ENCODE measurements at regions not wholly inside any gene's neighbourhood (a gene's known extent, or its start where the extent isn't known, plus 50 kb on each side); places are given as distances from the start of the nearest gene placed in this dataset.

DNA sequence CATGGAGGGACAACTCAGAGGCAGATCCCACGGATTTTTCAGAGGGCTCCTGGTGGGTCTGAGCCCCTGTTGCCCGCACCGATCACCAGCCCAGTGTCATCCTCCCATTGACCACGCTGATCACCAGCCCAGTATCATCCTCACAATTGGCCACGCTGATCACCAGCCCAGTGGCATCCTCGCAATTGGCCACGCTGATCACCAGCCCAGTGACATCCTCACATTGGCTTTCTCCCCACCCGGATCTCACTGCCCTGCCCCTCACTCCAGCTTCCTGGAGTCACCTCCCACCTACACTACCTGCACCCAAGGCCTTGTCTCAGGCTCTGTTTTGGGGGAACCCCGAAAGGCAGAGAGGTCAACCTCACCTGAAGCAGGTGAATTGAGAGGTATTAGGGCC is 358.2 kb upstream of the TNRC6C start:
- no peaks in the 10 kb centered on the region for H4K20me1 ChIP-seq (ENCODE audit: insufficient read depth)
- H3K36me3 ChIP-seq (ENCODE audit: insufficient read depth): no peaks in the 10 kb centered on the region
- H3K9ac ChIP-seq: no peak overlapping the region
- no peak overlapping the region for H3K4me2 ChIP-seq
- H3K79me2 ChIP-seq (ENCODE audit: insufficient read depth, low read depth): no peaks in the 10 kb centered on the region
- H3K4me3 ChIP-seq (IDR thresholded peaks at IDR 0.05; ENCODE audit: insufficient read depth, low read depth, low read length): no peak overlapping the region
- no peak overlapping the region for H2AFZ ChIP-seq (ENCODE audit: low read depth)
- TF ChIP-seq, protein P1, sequence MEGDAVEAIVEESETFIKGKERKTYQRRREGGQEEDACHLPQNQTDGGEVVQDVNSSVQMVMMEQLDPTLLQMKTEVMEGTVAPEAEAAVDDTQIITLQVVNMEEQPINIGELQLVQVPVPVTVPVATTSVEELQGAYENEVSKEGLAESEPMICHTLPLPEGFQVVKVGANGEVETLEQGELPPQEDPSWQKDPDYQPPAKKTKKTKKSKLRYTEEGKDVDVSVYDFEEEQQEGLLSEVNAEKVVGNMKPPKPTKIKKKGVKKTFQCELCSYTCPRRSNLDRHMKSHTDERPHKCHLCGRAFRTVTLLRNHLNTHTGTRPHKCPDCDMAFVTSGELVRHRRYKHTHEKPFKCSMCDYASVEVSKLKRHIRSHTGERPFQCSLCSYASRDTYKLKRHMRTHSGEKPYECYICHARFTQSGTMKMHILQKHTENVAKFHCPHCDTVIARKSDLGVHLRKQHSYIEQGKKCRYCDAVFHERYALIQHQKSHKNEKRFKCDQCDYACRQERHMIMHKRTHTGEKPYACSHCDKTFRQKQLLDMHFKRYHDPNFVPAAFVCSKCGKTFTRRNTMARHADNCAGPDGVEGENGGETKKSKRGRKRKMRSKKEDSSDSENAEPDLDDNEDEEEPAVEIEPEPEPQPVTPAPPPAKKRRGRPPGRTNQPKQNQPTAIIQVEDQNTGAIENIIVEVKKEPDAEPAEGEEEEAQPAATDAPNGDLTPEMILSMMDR (conservative IDR thresholded peaks at IDR 0.05; ENCODE audit: low read depth, low read length): no peak
- H3K4me1 ChIP-seq (ENCODE audit: low read depth, poor library complexity, severe bottlenecking): no peaks in the 10 kb centered on the region
- no peak overlapping the region for H3K27ac ChIP-seq
- H3K27me3 ChIP-seq (ENCODE audit: insufficient read depth, low read depth): no peaks in the 10 kb centered on the region

DNA sequence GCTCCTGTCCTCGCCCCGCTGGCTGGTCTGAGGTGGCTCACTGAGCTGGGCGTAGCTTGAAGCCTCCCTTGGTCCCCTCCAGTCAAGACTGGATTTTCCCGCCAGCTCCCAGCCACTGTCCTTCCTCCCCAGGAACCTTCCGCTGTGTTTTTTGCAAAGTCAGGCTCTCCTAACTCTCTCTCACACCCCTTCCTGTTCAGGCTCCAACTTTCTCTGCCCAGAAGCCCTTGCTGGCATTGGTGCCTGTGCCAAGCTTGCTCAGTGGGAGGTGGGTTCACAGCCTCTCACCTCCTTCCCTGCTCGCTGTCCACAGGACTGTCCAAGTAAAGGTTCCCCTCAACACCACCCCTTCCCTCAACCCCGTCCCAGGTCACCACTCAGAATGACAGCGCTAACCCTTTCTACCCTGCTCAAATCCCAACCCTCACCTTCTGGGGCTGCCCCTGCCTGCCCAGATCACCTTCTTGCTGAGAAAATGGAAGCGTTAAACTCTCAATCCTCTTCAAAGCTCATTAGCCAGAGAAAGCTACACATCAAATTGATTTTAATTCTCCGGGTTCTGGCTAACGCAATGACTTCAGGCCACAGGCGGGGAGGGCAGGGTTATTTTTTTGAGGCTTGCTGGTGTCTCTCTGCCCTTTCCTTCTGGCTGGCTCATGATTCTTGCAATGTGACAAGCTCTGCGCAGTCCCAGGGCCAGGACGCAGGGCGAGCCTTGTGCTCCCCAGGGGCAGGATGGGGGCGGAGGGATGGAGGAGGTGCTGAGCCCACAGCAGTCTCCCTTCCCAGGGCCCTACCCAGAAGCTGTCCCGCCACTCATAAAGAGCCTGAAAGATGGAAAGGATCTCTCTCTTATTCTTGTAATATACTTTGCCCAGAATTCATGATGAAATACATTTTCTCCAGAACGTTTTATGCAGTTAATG is 357.2 kb upstream of the TNRC6C start:
- no peak overlapping the region for H3K4me2 ChIP-seq
- no peaks in the 10 kb centered on the region for H3K27me3 ChIP-seq (ENCODE audit: insufficient read depth, low read depth)
- no peaks in the 10 kb centered on the region for H3K4me1 ChIP-seq (ENCODE audit: low read depth, poor library complexity, severe bottlenecking)
- H3K79me2 ChIP-seq (ENCODE audit: insufficient read depth, low read depth): no peaks in the 10 kb centered on the region
- H4K20me1 ChIP-seq (ENCODE audit: insufficient read depth): no peaks in the 10 kb centered on the region
- no peak overlapping the region for H3K27ac ChIP-seq
- H2AFZ ChIP-seq (ENCODE audit: low read depth): no peak overlapping the region
- H3K4me3 ChIP-seq (IDR thresholded peaks at IDR 0.05; ENCODE audit: insufficient read depth, low read depth, low read length): no peak overlapping the region
- no peaks in the 10 kb centered on the region for H3K36me3 ChIP-seq (ENCODE audit: insufficient read depth)
- no peak overlapping the region for H3K9ac ChIP-seq
- TF ChIP-seq, protein P1 (conservative IDR thresholded peaks at IDR 0.05; ENCODE audit: low read depth, low read length): no peak

DNA sequence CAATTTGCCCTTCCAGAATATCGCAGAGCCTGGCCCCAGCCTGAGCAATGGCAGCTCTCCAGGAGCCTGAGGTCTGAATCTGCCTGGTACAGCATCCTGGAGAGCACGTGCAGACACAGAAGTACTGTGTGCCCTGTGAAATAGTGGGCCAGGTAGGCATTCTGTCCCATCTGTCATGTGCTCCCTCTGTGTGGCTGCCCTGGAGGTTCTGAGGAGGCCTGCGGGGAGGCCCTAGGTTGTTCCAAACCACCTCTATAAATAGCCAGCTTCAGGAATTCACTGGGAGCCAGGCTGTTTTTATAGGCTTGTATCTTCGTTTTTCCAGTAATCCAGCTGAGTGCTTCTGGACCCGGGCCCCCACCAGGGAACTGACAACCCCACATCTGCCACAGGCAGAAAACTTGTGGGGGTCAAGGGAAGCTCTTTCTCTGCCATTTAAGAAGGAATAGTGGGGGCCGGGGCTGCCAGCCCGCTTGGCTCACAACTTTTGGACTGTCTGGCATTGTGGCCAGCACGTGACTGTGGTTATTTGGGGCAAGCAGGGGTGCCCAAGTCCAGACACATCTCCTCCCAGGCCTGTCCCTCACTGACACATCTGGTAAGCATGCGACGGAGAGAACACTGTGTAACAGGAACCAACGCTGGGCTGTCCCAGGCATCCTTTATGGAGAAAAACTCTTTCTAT is 356.3 kb upstream of the TNRC6C start:
- TF ChIP-seq, protein P1 (conservative IDR thresholded peaks at IDR 0.05; ENCODE audit: low read depth, low read length): no peak
- Histone ChIP-seq H3K9ac (no peak overlapping the region), H3K4me3 (IDR thresholded peaks at IDR 0.05; ENCODE audit: insufficient read depth, low read depth, low read length) (no peak overlapping the region), H4K20me1 (ENCODE audit: insufficient read depth) (no peaks in the 10 kb centered on the region), H3K27ac (no peak overlapping the region), H2AFZ (ENCODE audit: low read depth) (no peak overlapping the region), H3K4me1 (ENCODE audit: low read depth, poor library complexity, severe bottlenecking) (no peaks in the 10 kb centered on the region), H3K4me2 (no peak overlapping the region), H3K36me3 (ENCODE audit: insufficient read depth) (no peaks in the 10 kb centered on the region), H3K79me2 (ENCODE audit: insufficient read depth, low read depth) (no peaks in the 10 kb centered on the region), H3K27me3 (ENCODE audit: insufficient read depth, low read depth) (no peaks in the 10 kb centered on the region)

DNA sequence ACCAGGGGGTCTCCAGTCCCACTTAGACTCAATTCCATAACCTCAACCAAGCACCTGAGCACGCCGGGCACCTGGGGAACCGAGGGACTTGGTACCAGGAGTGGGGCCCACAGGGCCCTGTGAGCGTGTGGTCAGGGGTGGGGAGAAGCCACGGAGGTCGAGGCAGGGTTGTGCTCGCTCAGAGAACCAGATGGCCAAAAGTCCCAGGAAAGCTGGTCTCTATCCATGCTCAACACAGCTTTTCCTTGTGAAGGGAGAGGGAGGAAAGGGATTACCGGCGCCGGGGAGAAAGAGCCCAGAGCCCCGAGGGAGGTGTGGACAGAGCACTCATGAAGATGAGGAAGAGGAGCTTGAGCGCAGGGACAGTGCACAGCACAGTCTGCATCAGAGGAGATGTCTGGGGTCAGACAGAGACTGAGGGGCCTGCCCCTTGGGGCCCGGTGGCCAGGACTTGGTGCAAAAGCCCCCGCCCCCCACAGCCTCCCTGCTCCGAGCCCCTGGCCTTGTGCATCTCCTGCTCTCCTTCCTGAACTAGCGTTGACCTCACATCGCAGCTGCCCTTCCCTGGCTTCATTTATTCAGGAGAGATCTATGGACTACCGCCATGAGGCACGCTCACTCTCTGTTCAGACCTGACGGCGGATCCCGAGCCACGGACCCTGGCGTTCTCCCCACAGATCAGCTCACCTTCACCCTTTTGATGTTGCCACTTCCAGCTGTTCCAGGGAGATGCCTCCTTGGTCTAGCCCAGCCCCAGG is 355.4 kb upstream of the TNRC6C start:
- TF ChIP-seq, protein P1 (conservative IDR thresholded peaks at IDR 0.05; ENCODE audit: low read depth, low read length): no peak
- no peaks in the 10 kb centered on the region for H3K4me1 ChIP-seq (ENCODE audit: low read depth, poor library complexity, severe bottlenecking)
- no peak overlapping the region for H3K4me3 ChIP-seq (IDR thresholded peaks at IDR 0.05; ENCODE audit: insufficient read depth, low read depth, low read length)
- no peaks in the 10 kb centered on the region for H3K27me3 ChIP-seq (ENCODE audit: insufficient read depth, low read depth)
- no peaks in the 10 kb centered on the region for H3K36me3 ChIP-seq (ENCODE audit: insufficient read depth)
- H3K4me2 ChIP-seq: no peak overlapping the region
- no peak overlapping the region for H3K27ac ChIP-seq
- H3K9ac ChIP-seq: no peak overlapping the region
- H4K20me1 ChIP-seq (ENCODE audit: insufficient read depth): no peaks in the 10 kb centered on the region
- no peak overlapping the region for H2AFZ ChIP-seq (ENCODE audit: low read depth)
- H3K79me2 ChIP-seq (ENCODE audit: insufficient read depth, low read depth): no peaks in the 10 kb centered on the region
